ENCODE measurements at regions not wholly inside any gene's neighbourhood (a gene's known extent, or its start where the extent isn't known, plus 50 kb on each side); places are given as distances from the start of the nearest gene placed in this dataset.

DNA sequence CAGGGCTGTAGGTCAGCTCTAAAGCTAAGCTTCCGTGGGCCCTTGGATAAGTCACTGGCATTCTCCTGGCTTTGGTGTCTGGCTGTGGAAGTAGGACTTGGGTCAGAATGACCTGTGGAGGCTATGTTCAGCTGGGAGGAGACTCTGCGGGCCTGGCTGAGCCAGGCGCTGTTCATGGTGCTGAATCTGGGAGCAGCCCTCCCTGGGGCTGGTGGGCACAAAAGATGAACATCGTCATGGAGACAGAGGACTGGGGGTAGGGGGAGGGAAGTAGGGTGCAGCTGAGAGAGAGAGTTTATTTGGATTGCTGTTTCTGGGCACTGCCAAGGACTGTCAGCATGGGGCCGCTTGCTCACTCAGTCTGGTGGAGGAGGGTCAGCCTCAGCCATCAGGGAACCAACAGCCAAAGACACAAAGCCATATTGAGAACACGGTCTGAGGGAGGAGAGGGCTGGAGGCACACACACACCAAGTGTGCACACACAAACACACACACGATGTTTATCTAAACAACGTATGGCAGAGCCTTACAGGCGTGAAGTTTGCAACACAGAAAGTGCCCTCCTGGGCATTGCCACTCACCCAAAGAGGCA lies 120.7 kb upstream of the LINGO1 start:
- no peak for DNase-seq (ENCODE audit: low spot score)

GRCh38 chr15:77749998-77750540 lies 117.4 kb upstream of the LINGO1 start:
- no peak for DNase-seq (ENCODE audit: low spot score)

- no peak for DNase-seq (ENCODE audit: low spot score)
Measured at GRCh38 chr15:77749236-77749997, 116.7 kb upstream of the LINGO1 start.

DNA sequence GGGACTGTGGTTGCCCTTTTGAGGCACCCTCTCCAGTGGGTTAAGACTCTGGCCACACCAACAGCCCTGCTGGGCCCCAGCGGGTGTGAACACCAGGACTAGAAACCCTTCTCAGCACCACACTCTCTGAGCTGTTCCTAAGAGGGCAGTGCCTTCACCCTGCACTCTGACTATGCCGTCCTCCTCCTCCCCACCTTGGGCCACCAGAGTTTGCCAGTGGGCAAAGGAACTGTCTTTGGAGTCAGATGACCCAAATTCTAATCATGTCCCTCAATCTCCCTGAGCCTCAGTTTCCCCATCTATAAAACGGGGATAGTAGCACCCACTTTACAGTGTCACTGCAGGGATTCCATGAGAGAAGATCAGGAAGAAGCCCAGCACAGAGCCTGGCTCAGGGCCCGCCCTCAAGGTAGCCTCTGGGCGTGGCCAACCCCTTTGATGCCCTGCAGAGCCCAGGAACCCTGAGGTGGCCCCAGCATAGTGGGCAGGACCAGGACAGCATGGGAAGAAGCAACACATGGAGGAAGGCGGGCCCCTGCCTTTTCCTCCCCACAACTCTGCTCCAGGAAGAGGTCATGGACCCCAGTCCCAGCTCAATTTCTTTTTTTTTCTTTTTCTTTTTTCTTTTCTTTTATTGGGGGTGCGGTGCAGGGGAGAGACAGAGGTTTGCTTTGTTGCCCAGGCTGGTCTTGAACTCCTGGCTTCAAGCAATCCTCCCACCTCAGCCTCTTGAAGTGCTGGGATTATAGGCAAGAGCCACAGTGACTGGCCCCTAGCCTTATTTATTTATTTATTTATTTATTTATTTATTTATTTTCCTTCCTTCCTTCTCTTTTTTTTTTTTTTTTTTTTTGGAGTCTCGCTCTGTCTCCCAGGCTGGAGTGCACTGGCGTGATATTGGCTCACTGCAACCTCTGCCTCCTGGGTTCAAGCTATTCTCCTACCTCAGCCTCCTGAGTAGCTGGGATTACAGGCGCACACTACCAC lies 115.7 kb upstream of the LINGO1 start:
- DNase-seq (ENCODE audit: low spot score): no peak

DNA sequence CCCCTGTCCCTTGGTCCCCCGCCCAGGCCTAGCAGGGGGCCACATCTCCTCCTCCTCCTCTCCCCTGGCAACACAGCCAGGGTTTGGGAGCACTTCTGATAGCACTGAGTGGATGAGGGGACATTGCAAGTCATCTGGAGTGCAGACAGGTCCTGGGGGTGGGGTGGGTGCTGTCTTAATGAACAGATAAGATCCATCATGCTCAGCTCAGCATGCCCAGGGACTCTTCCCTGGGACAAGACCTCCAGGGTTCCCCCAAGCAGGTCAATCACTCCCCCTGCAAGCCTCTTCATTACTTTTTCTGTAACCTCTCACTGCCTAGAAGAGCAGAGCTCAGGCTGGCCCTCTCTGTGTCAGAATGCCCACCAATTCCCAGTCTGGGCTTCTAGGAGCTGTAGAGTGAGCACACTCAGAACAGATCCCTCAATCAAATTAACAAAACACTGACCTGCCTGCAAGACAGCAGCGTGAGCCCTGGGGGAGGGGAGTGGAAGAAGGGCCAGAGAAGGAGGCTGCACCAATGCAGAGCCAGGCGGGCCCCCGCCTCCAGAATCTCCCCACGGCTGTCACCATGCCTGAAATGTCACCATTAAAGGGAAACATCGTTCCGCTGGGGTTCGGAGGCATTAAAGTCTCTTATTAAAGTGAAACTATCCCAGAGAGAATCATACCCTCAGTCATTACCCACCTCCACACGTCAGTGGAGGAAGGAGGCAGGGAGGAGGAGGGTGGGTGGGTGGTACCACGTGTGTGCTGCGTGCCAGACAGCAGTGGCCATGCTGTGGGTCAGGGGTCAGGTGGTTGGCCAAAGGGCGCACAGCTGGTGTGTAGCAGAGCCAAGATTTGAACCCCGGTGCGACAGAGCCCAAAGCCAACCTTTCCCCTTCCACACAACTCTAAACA lies 114.7 kb upstream of the LINGO1 start:
- no peak for DNase-seq (ENCODE audit: low spot score)

DNA sequence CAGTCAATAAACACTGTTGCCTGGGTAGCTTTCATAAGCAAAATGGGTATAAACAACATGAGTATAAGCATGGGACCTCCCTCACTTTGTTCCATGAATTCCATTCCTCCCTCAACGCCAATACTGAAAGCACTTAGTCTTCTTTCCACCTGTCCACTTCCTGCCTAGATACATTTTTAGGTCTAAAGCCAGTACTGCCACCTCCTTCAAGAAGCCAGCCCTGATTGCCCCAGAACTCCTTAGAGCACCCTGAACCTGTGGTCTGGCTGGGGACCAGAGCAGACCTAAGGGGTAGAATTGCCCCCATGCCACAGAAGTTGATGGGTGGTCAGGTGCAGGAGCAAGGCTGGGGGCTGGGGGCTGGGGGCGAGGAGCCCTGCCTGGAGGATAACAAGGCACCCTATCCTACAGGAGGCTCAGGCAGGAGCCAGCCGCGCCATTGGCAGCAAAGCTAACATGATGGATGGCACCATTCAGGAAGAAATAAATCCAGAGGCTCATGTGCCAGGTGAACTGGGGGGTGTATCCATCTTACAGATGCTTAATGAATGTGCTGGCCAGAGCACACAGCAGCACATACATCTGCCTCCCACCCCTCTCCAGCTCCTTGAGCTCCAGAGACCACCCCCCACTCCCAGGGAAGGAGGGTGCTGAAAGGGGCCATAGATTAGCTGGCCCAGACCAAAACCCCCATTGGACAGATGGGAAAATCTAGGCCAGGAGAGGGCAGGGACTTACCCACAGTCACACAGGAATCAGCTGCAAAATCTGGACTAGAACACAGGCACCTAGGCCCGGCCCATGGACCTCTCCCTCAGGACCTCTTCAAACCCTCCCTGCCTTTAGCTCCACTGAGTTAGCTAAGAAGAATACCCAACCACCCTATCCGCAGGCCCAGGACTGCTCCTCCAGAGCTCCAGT lies 113.8 kb upstream of the LINGO1 start:
- no peak for DNase-seq (ENCODE audit: low spot score)

- no peak for DNase-seq (ENCODE audit: low spot score)
Measured at GRCh38 chr15:77744398-77744797, 111.7 kb upstream of the LINGO1 start.

GRCh38 chr15:77742570-77742969 lies 109.9 kb upstream of the LINGO1 start:
- DNase-seq (ENCODE audit: low spot score): no peak

DNA sequence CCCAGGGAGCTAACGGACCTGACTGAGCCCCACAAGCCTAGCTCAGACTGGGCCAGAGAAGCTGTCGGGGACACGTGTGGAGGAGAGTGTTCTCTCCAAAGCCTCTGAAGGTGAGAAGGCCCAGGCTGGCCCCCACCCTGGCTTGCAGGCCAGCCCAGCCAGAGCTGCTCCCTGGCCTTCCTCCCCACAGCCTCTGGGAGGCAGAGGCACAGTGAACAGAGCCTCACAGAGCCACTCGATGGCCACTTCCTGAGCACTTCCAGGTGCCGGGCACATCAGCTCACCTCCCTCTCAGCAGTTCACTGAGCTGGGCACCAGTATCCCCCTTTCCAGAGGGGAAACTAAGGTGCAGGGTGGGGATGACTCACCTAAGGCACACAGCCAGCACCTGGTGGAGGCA lies 109.4 kb upstream of the LINGO1 start:
- DNase-seq (ENCODE audit: low spot score): no peak

- DNase-seq (ENCODE audit: low spot score): no peak
Measured at GRCh38 chr15:77741106-77741505, 108.4 kb upstream of the LINGO1 start.

DNA sequence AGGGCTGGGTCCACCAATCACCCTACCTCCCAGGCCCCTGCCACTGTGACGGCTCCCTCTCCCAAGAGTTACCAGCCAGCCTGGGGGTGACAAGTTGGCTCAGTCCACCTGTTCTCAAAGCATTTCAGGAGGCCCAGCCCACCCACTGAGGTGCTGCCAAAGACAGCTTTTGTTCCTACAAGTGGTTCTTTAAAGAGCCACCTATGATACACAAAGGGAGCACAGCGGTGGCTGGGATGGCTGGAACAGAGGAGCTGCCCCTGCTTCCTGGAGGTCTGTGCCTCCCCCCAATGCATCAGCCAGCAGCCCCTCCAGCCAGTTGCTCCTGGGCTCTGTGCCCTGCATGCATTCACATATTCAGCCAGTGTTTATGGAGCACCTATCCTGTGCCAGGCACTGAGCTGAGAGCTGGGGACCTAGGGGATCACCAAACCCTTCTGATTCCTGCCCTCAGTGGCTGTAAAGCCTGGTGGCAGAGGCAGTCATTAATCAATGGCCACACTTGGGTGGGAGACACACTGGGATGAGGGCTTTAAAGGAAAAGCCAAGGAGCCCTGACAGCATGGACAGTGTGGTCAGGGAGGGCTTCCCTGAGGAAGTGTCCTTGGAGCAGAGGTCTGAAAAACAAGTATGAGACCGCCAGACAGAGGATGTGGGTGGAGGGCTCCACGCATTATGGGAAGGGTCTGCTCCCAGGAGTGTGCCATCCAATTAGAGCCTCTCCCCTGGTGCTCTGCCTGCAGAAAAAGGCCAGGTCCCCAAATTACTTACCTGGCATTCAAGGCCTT lies 107.1 kb upstream of the LINGO1 start:
- no peak for DNase-seq (ENCODE audit: low spot score)

DNA sequence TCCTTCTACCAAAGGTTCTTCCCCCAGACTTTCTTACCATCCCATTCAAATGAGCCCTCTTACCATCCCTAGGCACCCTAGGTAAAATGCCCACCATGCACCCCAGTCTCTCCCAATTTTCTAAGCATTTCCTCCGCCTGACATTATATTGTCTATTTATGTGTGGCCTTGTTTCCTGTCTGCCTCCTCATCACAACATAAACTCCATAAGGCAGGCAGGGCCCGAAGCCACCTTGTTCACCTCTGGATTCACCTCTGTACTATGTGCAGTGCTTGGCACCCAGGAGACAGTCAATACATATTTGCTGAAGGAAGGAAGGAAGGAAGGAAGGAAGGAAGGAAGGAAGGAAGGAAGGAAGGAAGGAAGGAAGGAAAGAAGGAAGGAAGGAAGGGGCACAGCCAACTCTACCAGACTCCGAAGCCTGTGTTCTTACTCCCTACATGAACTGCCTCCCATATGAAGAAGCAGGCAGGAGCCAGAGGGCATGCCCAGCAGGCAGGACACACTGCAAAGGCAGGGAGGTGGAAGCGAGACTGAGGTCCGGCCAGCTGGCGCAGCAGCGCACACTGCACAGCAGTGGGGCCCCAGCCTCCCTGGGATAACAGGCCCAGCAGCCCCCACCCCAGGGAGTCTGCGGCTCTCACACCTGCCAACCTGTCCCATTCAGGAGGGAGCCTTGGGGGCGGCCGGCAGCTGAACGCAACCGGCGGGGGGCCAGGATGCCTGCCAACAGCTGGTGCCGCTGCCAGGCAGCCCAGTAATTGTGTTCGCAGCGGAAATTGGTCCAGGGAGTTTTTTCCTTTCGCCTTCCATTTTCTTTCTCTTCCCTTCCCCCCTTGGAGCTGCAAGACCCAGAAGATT lies 106.0 kb upstream of the LINGO1 start:
- no peak for DNase-seq (ENCODE audit: low spot score)

GRCh38 chr15:77738038-77738370 lies 105.3 kb upstream of the LINGO1 start:
- DNase-seq (ENCODE audit: low spot score): no peak

DNA sequence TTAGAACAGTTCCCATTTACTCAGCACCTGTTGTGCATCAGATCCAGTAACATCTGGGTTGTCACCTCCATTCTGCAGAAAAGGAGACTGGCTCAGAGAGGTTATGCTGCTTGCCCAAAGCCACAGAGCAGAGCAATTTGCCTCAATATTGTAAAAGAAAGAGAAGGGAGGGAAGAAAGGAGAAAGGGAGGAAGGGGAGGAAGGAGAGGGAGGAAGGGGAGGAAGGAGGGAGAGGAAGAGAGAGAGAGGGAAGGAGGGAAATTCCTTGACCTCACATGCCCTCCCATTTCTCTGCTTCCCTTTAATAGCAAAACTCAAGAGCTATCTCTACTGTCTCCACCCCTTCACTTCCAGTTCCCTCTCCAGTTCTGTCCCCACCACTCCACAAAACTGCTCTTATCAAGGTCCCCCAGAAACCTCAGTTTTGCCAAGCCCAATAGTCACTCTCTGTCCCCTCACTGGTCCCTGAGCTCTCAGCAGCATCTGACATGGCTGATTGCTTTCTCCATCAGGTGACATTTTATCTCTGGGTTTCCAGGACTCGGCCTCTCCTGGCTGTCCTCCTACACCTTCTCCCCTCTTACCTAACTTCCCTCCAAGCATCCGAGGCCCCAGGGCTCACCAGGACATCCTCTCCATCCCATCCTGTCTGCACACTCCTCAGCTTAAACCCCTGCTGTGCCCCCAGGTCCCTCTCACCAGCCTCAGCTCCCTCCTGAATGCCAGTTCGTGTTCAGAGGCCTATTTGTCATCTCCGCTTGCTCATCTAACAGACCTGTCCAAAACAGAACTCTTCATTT lies 104.7 kb upstream of the LINGO1 start:
- DNase-seq (ENCODE audit: low spot score): no peak

GRCh38 chr15:77734306-77734705 lies 101.6 kb upstream of the LINGO1 start:
- no peak for DNase-seq (ENCODE audit: low spot score)

- no peak for DNase-seq (ENCODE audit: low spot score)
Measured at GRCh38 chr15:77733579-77734300, 101.0 kb upstream of the LINGO1 start.
